AG04450 (cell line): ENCODE measurements at regions not wholly inside any gene's neighbourhood (a gene's known extent, or its start where the extent isn't known, plus 50 kb on each side); places are given as distances from the start of the nearest gene placed in this dataset.
"Not testable (repeated sequence)": the region's sequence is repeated elsewhere in the genome, so short reads cannot be mapped to it uniquely, and the experiment has no call there.

Experiments used
- CTCF ChIA-PET: fragments of 300-600, 350-600 bp; formaldehyde crosslinking; extraction: SDS; loops from one replicate; lab custom pipeline; 2022; ENCODE audit warnings: antibody characterized with exemption, inconsistent platforms; lab: Charles Lee
- POLR2A ChIA-PET: fragments of 350-600 bp; formaldehyde crosslinking; extraction: SDS; loops from one replicate; lab custom pipeline; 2021; ENCODE audit warnings: antibody characterized with exemption, inconsistent platforms; lab: Yijun Ruan, JAX
- DNase-seq: peaks from one replicate; pipeline ENCODE4 v3.0.0-alpha.2; 2011; ENCODE audit warnings: low read depth, low spot score
- H3K27ac ChIP-seq: one replicate; pipeline ENCODE4 v1.5.1; 2012; ENCODE audit warnings: low read depth, low read length, control low read depth
- H3K27me3 ChIP-seq: one replicate; pipeline ENCODE4 v1.6.0; 2012; ENCODE audit warnings: low read length; ENCODE audit not compliant: control insufficient read depth, insufficient read depth
- H3K4me3 ChIP-seq: 2 replicates; pipeline ENCODE4 v1.5.1; 2011; ENCODE audit warnings: mild to moderate bottlenecking, low read depth, low read length, control low read depth
- H3K9me3 ChIP-seq: 2 replicates; pipeline ENCODE4 v1.5.1; 2012; ENCODE audit warnings: low read length; ENCODE audit not compliant: control insufficient read depth, insufficient read depth
- TF ChIP-seq, protein P1 (sequence below): IDR thresholded peaks from 2 replicates; pipeline ENCODE4 v1.5.1; 2011; ENCODE audit warnings: low read depth, low read length, control low read depth, inconsistent platforms

DNA sequence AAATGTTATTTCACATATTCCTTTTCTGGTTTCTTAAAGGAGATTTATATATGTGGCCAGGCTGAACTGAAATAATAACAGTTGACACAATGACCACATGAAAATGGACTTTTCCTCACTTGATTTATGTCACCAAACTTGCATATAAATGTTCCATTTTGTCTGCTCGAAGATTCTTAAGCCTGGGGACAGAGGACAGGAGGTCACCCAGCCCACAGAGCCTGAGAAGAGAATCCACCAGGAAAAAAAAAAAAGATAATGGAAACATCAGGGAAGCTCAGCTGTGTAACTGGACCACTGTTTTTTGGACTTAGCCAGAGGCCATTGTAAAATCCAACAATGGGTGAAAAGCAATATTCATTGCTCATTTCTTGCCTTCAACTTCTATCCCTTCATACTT, 359.0 kb upstream of the FGF16 start:
- no peak for DNase-seq
- Histone ChIP-seq H3K4me3 (no peak overlapping the region), H3K27me3 (no peaks in the 10 kb centered on the region), H3K27ac (no peak overlapping the region), H3K9me3 (no peaks in the 10 kb centered on the region)
- TF ChIP-seq, protein P1, sequence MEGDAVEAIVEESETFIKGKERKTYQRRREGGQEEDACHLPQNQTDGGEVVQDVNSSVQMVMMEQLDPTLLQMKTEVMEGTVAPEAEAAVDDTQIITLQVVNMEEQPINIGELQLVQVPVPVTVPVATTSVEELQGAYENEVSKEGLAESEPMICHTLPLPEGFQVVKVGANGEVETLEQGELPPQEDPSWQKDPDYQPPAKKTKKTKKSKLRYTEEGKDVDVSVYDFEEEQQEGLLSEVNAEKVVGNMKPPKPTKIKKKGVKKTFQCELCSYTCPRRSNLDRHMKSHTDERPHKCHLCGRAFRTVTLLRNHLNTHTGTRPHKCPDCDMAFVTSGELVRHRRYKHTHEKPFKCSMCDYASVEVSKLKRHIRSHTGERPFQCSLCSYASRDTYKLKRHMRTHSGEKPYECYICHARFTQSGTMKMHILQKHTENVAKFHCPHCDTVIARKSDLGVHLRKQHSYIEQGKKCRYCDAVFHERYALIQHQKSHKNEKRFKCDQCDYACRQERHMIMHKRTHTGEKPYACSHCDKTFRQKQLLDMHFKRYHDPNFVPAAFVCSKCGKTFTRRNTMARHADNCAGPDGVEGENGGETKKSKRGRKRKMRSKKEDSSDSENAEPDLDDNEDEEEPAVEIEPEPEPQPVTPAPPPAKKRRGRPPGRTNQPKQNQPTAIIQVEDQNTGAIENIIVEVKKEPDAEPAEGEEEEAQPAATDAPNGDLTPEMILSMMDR: no peak
- ChIA-PET CTCF (no interaction called here), POLR2A (no interaction called here)

DNA sequence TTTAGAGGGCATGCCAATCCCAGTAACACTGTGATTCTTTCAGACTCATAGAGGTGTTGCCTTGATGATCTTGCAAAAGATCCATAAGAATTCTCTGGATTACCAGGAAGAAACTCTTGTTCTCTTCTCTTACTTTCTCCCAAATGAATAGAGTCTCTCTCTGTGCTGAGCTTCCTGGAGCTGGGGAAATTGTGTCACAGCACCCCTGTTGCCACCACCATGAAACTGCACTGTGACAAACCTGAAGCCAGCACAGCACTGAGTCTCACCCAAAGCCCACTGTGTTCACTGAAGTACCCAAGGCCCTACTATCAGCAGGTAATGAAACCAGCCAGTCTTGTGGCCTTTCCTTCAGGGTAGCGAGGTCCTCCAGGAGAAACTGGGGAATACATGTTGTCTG, 332.7 kb upstream of the FGF16 start:
- Histone ChIP-seq H3K4me3 (no peak overlapping the region), H3K27me3 (no peaks in the 10 kb centered on the region), H3K9me3 (no peaks in the 10 kb centered on the region), H3K27ac (no peak overlapping the region)
- no peak for DNase-seq
- ChIA-PET CTCF (no interaction called here), POLR2A (no interaction called here)
- TF ChIP-seq, protein P1: no peak

GRCh38 chrX:77118686-77119085, 328.5 kb upstream of the FGF16 start:
- Histone ChIP-seq H3K9me3 (no peaks in the 10 kb centered on the region), H3K27ac (no peak overlapping the region), H3K27me3 (no peaks in the 10 kb centered on the region), H3K4me3 (no peak overlapping the region)
- TF ChIP-seq, protein P1: no peak
- ChIA-PET POLR2A (no interaction called here), CTCF (no interaction called here)
- DNase-seq: no peak

DNA sequence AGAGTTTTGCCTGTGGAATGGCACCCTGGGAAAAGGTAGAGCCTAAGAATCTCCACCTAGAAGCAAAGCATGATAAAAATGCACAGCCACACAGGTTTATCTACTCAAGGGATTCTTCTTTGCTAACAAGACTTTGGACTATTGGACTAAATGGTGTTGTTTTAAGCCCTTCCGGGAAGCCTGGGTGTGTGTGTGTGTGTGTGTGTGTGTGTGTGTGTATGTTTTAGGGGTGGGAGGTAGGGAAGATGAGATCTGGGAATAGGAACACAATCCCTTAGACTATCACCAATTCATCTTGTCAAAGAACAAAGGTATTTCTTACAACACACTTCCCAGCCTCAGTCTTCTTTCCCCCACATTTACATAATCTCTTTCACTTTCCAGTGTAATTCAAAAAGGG, 327.5 kb upstream of the FGF16 start:
- no peak for DNase-seq
- Histone ChIP-seq H3K9me3 (no peaks in the 10 kb centered on the region), H3K27me3 (no peaks in the 10 kb centered on the region), H3K27ac (no peak overlapping the region), H3K4me3 (no peak overlapping the region)
- ChIA-PET CTCF (no interaction called here), POLR2A (no interaction called here)
- TF ChIP-seq, protein P1: no peak

DNA sequence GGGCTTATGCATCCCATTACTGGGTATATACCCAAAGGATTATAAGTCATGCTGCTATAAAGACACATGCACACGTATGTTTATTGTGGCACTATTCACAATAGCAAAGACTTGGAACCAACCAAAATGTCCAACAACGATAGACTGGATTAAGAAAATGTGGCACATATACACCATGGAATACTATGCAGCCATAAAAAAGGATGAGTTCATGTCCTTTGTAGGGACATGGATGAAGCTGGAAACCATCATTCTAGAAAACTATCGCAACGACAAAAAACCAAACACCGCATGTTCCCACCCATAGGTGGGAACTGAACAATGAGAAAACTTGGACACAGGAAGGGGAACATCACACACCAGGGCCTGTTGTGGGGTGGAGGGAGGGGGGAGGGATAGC, 323.3 kb upstream of the FGF16 start:
- POLR2A ChIA-PET, CTCF ChIA-PET: not testable (repeated sequence)

GRCh38 chrX:77127571-77127970, 319.6 kb upstream of the FGF16 start:
- H3K9me3 ChIP-seq, H3K27ac ChIP-seq, CTCF ChIA-PET, H3K4me3 ChIP-seq, DNase-seq, H3K27me3 ChIP-seq, POLR2A ChIA-PET: not testable (repeated sequence)

More for the DNA sequence above, 323.3 kb upstream of the FGF16 start:
- not testable (repeated sequence) for H3K27me3 ChIP-seq, H3K27ac ChIP-seq, H3K4me3 ChIP-seq, DNase-seq, H3K9me3 ChIP-seq
